Neural cell (in vitro differentiated cells): ENCODE measurements at regions not wholly inside any gene's neighbourhood (a gene's known extent, or its start where the extent isn't known, plus 50 kb on each side); places are given as distances from the start of the nearest gene placed in this dataset.

ENCODE experiments used
- H2AFZ ChIP-seq: fragments of 200-600, 300-800 bp; sonication (generic), shearing (Covaris generic); 2 replicates; pipeline ENCODE4 v1.6.0; 2014; ENCODE audit warnings: low read depth, mild to moderate bottlenecking, antibody characterized with exemption, low read length, moderate library complexity
- H3F3A ChIP-seq: fragments of 200-600 bp; shearing (Covaris generic); 2 replicates; pipeline ENCODE4 v1.6.1; 2016; ENCODE audit warnings: mild to moderate bottlenecking, moderate library complexity, mixed read lengths, antibody characterized with exemption, low read length; ENCODE audit not compliant: insufficient read depth, poor library complexity, severe bottlenecking
- H3K27ac ChIP-seq: fragments of 200-600, 300-800 bp; sonication (generic), shearing (Covaris generic); 2 replicates; pipeline ENCODE4 v1.5.1; 2014; ENCODE audit warnings: mild to moderate bottlenecking, low read length, moderate library complexity
- H3K27me3 ChIP-seq: fragments of 300-800, 200-600 bp; sonication (generic), shearing (Covaris generic); 2 replicates; pipeline ENCODE4 v1.6.0; 2014; ENCODE audit warnings: mild to moderate bottlenecking, low read depth, low read length, moderate library complexity; ENCODE audit not compliant: insufficient read depth
- H3K36me3 ChIP-seq: fragments of 300-800, 200-600 bp; sonication (generic), shearing (Covaris generic); 2 replicates; pipeline ENCODE4 v1.5.1; 2014; ENCODE audit warnings: mild to moderate bottlenecking, antibody characterized with exemption, low read length, moderate library complexity; ENCODE audit not compliant: insufficient read depth
- H3K4me2 ChIP-seq: fragments of 300-800, 200-600 bp; sonication (generic), shearing (Covaris generic); 2 replicates; pipeline ENCODE4 v1.6.0; 2014; ENCODE audit warnings: mild to moderate bottlenecking, low read length
- H3K4me3 ChIP-seq: fragments of 300-800, 200-600 bp; sonication (generic), shearing (Covaris generic); 2 replicates; pipeline ENCODE4 v1.5.1; 2014; ENCODE audit warnings: mild to moderate bottlenecking, low read length, moderate library complexity
- H3K79me2 ChIP-seq: fragments of 200-600 bp; shearing (Covaris generic); replicated peaks from 2 replicates; pipeline ENCODE4 v1.6.0; 2014; ENCODE audit warnings: mild to moderate bottlenecking, low read length, moderate library complexity; ENCODE audit not compliant: insufficient read depth
- H3K9ac ChIP-seq: fragments of 300-800, 200-600 bp; sonication (generic), shearing (Covaris generic); 2 replicates; pipeline ENCODE4 v1.6.1; 2016; ENCODE audit warnings: mild to moderate bottlenecking, low read length, mixed read lengths
- H3K9me2 ChIP-seq: fragments of 200-600 bp; shearing (Covaris generic); 2 replicates; pipeline ENCODE4 v1.6.1; 2016; ENCODE audit warnings: mild to moderate bottlenecking, low read length, mixed read lengths; ENCODE audit not compliant: insufficient read depth
- H3K9me3 ChIP-seq: fragments of 200-600, 300-800 bp; sonication (generic), shearing (Covaris generic); 2 replicates; pipeline ENCODE4 v1.6.1; 2016; ENCODE audit warnings: mild to moderate bottlenecking, mixed run types, low read length, moderate library complexity, mixed read lengths
- H4K20me1 ChIP-seq: fragments of 200-600 bp; shearing (Covaris generic); 2 replicates; pipeline ENCODE4 v1.6.1; 2016; ENCODE audit warnings: mild to moderate bottlenecking, mixed run types; ENCODE audit not compliant: insufficient read depth
- EP300 ChIP-seq: fragments of 450-650 bp; conservative IDR thresholded peaks from 2 replicates; pipeline ENCODE4 v1.6.1; 2014; ENCODE audit warnings: antibody characterized with exemption, mild to moderate bottlenecking, moderate library complexity; ENCODE audit not compliant: poor library complexity, severe bottlenecking
- EZH2 ChIP-seq: fragments of 200-600, 300-800 bp; shearing (Covaris generic), sonication (generic); IDR thresholded peaks from 2 replicates; pipeline ENCODE4 v1.6.1; 2014; ENCODE audit warnings: antibody characterized with exemption, low read length, borderline replicate concordance, mild to moderate bottlenecking; ENCODE audit not compliant: insufficient read depth, poor library complexity, severe bottlenecking
- MXI1 ChIP-seq: fragments of 450-650 bp; conservative IDR thresholded peaks from 2 replicates; pipeline ENCODE4 v1.6.1; 2014; ENCODE audit warnings: antibody characterized with exemption, mild to moderate bottlenecking; ENCODE audit not compliant: poor library complexity, severe bottlenecking
- POLR2AphosphoS5 ChIP-seq: IDR thresholded peaks from 2 replicates; pipeline ENCODE4 v1.6.1; 2012
- RAD21 ChIP-seq: fragments of 450-650 bp; conservative IDR thresholded peaks from 2 replicates; pipeline ENCODE4 v1.6.1; 2014; ENCODE audit warnings: antibody characterized with exemption, mild to moderate bottlenecking, moderate library complexity
- REST ChIP-seq: IDR thresholded peaks from 2 replicates; pipeline ENCODE4 v1.6.1; 2012; ENCODE audit warnings: borderline replicate concordance
- SMC3 ChIP-seq: fragments of 450-650 bp; conservative IDR thresholded peaks from 2 replicates; pipeline ENCODE4 v1.6.1; 2014; ENCODE audit warnings: antibody characterized with exemption, mild to moderate bottlenecking, moderate library complexity; ENCODE audit not compliant: poor library complexity
- TAF1 ChIP-seq: IDR thresholded peaks from 2 replicates; pipeline ENCODE4 v1.6.1; 2012; ENCODE audit warnings: low read depth
- TF ChIP-seq, protein P1 (sequence below): fragments of 450-650 bp; IDR thresholded peaks from 2 replicates; pipeline ENCODE4 v1.5.1; 2014; ENCODE audit warnings: antibody characterized with exemption, mild to moderate bottlenecking, moderate library complexity; ENCODE audit not compliant: poor library complexity, severe bottlenecking

DNA sequence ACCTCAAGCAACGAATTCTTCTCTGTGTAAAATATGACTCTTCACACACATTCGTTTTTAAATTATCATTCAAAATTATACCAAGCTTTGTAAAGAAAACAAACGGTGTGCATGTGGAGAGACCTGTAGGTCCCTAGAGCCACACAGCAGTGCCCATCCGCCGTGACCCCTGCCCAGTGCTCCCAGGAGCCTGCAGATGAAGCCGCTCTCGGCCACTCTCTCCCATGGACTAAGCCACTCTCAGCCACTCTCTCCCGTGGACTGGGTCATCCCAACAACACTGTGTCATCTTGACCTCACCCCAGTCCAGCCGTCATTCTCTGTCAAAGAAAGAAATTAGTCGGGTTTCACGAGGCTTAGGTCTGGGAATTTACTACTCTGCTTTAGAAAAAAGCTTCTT lies 391.6 kb downstream of the BRD1 start:
- Histone ChIP-seq H3F3A (no peaks in the 10 kb centered on the region), H3K27ac (no peak overlapping the region), H3K4me2 (no peak overlapping the region), H3K9me3 (no peaks in the 10 kb centered on the region), H3K9ac (no peak overlapping the region), H2AFZ (no peak overlapping the region), H3K27me3 (no peaks in the 10 kb centered on the region), H3K4me3 (no peak overlapping the region), H3K9me2 (no peaks in the 10 kb centered on the region), H4K20me1 (no peaks in the 10 kb centered on the region), H3K79me2 (no peaks in the 10 kb centered on the region), H3K36me3 (no peaks in the 10 kb centered on the region)
- TF ChIP-seq, protein P1, sequence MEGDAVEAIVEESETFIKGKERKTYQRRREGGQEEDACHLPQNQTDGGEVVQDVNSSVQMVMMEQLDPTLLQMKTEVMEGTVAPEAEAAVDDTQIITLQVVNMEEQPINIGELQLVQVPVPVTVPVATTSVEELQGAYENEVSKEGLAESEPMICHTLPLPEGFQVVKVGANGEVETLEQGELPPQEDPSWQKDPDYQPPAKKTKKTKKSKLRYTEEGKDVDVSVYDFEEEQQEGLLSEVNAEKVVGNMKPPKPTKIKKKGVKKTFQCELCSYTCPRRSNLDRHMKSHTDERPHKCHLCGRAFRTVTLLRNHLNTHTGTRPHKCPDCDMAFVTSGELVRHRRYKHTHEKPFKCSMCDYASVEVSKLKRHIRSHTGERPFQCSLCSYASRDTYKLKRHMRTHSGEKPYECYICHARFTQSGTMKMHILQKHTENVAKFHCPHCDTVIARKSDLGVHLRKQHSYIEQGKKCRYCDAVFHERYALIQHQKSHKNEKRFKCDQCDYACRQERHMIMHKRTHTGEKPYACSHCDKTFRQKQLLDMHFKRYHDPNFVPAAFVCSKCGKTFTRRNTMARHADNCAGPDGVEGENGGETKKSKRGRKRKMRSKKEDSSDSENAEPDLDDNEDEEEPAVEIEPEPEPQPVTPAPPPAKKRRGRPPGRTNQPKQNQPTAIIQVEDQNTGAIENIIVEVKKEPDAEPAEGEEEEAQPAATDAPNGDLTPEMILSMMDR: no peak
- TF ChIP-seq TAF1 (no peak), EZH2 (no peak), SMC3 (no peak), POLR2AphosphoS5 (no peak)

GRCh38 chr22:49435596-49435995 lies 392.1 kb downstream of the BRD1 start:
- Histone ChIP-seq H3K27me3 (no peaks in the 10 kb centered on the region), H3K36me3 (no peaks in the 10 kb centered on the region), H3K27ac (no peak overlapping the region), H3K4me3 (no peak overlapping the region), H4K20me1 (no peaks in the 10 kb centered on the region), H3F3A (no peaks in the 10 kb centered on the region), H2AFZ (no peak overlapping the region), H3K9me2 (no peaks in the 10 kb centered on the region), H3K9ac (no peak overlapping the region), H3K4me2 (no peak overlapping the region), H3K79me2 (no peaks in the 10 kb centered on the region), H3K9me3 (no peaks in the 10 kb centered on the region)
- TF ChIP-seq, protein P1: no peak
- TF ChIP-seq MXI1: no peak
- no peak for TF ChIP-seq RAD21
- TF ChIP-seq EP300: no peak
- no peak for TF ChIP-seq POLR2AphosphoS5

DNA sequence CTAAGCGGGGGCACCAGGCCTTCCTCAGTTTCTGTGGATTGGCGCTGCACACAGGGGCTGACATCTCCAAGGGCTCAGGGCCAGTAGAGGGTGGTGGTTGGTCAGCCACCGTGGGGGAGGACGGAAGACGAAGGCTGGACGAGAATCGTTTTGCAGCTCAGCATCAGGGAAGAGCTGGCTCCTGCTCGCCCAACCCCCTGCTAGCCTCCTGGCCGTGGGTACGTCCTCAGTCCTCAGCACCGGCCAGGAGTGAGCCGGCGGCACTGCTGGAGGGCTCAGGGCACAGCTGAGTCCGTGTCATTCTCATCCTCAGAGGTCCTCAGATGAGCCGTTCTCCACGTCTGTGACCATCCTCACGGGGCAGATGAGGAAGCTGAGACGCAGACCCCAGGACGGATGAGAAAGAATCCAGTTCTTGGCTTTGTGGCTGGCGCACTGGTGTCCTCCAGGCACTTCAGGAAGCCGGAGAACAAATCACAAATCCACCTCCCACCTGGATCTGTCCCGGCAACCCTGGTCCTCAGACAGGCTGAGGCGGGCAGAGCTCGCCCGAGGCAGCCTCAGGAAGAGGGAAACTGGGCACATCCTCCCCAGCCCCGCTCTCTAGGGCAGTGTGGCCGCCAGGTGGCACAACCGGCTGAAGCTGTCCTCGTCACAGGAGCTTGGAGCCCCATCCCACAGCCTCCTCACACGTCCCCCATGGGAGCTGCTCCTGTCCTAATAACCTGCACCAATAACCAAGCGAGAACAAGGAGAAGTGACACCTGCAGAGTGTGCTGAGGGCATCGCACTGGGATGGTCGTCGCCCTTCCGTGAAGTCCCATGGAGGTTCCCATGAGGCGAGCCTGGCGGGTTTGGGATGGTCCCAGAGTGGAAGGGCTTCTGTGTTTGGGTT lies 393.7 kb downstream of the BRD1 start:
- Histone ChIP-seq H4K20me1 (no peaks in the 10 kb centered on the region), H3K36me3 (no peaks in the 10 kb centered on the region), H3K27ac (no peak overlapping the region), H3K9ac (no peak overlapping the region), H3K4me3 (no peak overlapping the region), H3F3A (no peaks in the 10 kb centered on the region), H3K9me2 (no peaks in the 10 kb centered on the region), H3K4me2 (no peak overlapping the region), H3K27me3 (no peaks in the 10 kb centered on the region), H2AFZ (no peak overlapping the region), H3K79me2 (no peaks in the 10 kb centered on the region), H3K9me3 (no peaks in the 10 kb centered on the region)
- TF ChIP-seq EZH2: no peak
- no peak for TF ChIP-seq REST
- TF ChIP-seq, protein P1: no peak
- no peak for TF ChIP-seq TAF1
- no peak for TF ChIP-seq SMC3
- TF ChIP-seq EP300: no peak
- TF ChIP-seq MXI1: no peak
- TF ChIP-seq POLR2AphosphoS5: no peak
- TF ChIP-seq RAD21: no peak
